Neural progenitor cell (in vitro differentiated cells): ENCODE measurements at regions not wholly inside any gene's neighbourhood (a gene's known extent, or its start where the extent isn't known, plus 50 kb on each side); places are given as distances from the start of the nearest gene placed in this dataset.

Experiments
- DNase-seq: peaks from one replicate; pipeline ENCODE4 v3.0.0-alpha.2; 2016; ENCODE audit warnings: low spot score
- H2AFZ ChIP-seq: fragments of 200-600 bp; sonication (generic); replicated peaks from 2 replicates; pipeline ENCODE4 v1.6.1; 2016; ENCODE audit warnings: antibody characterized with exemption
- H3F3A ChIP-seq: fragments of 200-600 bp; sonication (generic); 2 replicates; pipeline ENCODE4 v1.6.1; 2016; ENCODE audit warnings: antibody characterized with exemption, low read depth
- H3K27ac ChIP-seq: fragments of 200-600 bp; sonication (generic); 2 replicates; pipeline ENCODE4 v1.5.1; 2016; ENCODE audit warnings: mild to moderate bottlenecking
- H3K27me3 ChIP-seq: fragments of 200-600 bp; sonication (generic); 2 replicates; pipeline ENCODE4 v1.6.1; 2016; ENCODE audit warnings: mild to moderate bottlenecking, moderate library complexity
- H3K36me3 ChIP-seq: fragments of 200-600 bp; sonication (generic); 2 replicates; pipeline ENCODE4 v1.5.1; 2016
- H3K4me1 ChIP-seq: fragments of 200-600 bp; sonication (generic); 2 replicates; pipeline ENCODE4 v1.6.1; 2016; ENCODE audit warnings: mixed run types
- H3K4me2 ChIP-seq: fragments of 200-600 bp; sonication (generic); 2 replicates; pipeline ENCODE4 v1.6.1; 2016
- H3K4me3 ChIP-seq: fragments of 200-600 bp; sonication (generic); 2 replicates; pipeline ENCODE4 v1.5.1; 2016
- H3K79me2 ChIP-seq: fragments of 200-600 bp; sonication (generic); 2 replicates; pipeline ENCODE4 v1.6.1; 2016; ENCODE audit warnings: low read depth
- H3K9ac ChIP-seq: fragments of 200-600 bp; sonication (generic); 2 replicates; pipeline ENCODE4 v1.6.1; 2016
- H3K9me3 ChIP-seq: fragments of 200-600 bp; sonication (generic); 2 replicates; pipeline ENCODE4 v1.5.1; 2016; ENCODE audit warnings: low read depth
- H4K20me1 ChIP-seq: fragments of 200-600 bp; sonication (generic); 2 replicates; pipeline ENCODE4 v1.6.1; 2016; ENCODE audit warnings: low read depth
- H3K27ac Mint-ChIP-seq: 3 replicates; pipeline ENCODE4 v1.8.0; 2021; ENCODE audit warnings: mixed read lengths
- H3K27me3 Mint-ChIP-seq: 2 replicates; pipeline ENCODE4 v1.8.0; 2022; ENCODE audit warnings: low read depth, mild to moderate bottlenecking, inconsistent platforms, moderate library complexity, mixed read lengths; ENCODE audit not compliant: insufficient read depth
- H3K36me3 Mint-ChIP-seq: 3 replicates; pipeline ENCODE4 v1.8.0; 2021; ENCODE audit warnings: mixed read lengths
- H3K4me1 Mint-ChIP-seq: 3 replicates; pipeline ENCODE4 v1.8.0; 2021; ENCODE audit warnings: mixed read lengths
- H3K4me3 Mint-ChIP-seq: 3 replicates; pipeline ENCODE4 v1.8.0; 2021; ENCODE audit warnings: mild to moderate bottlenecking, moderate library complexity, mixed read lengths
- H3K9me3 Mint-ChIP-seq: 3 replicates; pipeline ENCODE4 v1.8.0; 2020; ENCODE audit warnings: mixed read lengths
- CTCF ChIP-seq: fragments of 200-600 bp; sonication (generic); IDR thresholded peaks from 2 replicates; pipeline ENCODE4 v1.5.1; 2017; ENCODE audit warnings: antibody characterized with exemption, mild to moderate bottlenecking
- EZH2 ChIP-seq: fragments of 200-600 bp; sonication (generic); IDR thresholded peaks from 2 replicates; pipeline ENCODE4 v1.6.1; 2017; ENCODE audit warnings: antibody characterized with exemption, mild to moderate bottlenecking, moderate library complexity
- EZH2phosphoT487 ChIP-seq: fragments of 200-600 bp; sonication (generic); IDR thresholded peaks from 2 replicates; pipeline ENCODE4 v1.6.1; 2017; ENCODE audit warnings: antibody characterized with exemption

GRCh38 chr2:19733951-19734425, 167.8 kb downstream of the TTC32 start:
- TF ChIP-seq CTCF (no peak), EZH2phosphoT487 (no peak), EZH2 (no peak)
- peaks cover 33% of the 10 kb centered on the region for H3K4me1 Mint-ChIP-seq
- H3K4me3 ChIP-seq = no peak overlapping the region
- H3K9me3 ChIP-seq = no peaks in the 10 kb centered on the region
- no peaks in the 10 kb centered on the region for H4K20me1 ChIP-seq
- no peak overlapping the region for H3K4me3 Mint-ChIP-seq
- H3K36me3 Mint-ChIP-seq = no peaks in the 10 kb centered on the region
- peak overlapping the region; percentile 33 for H3K27ac Mint-ChIP-seq
- H3K9me3 Mint-ChIP-seq = no peaks in the 10 kb centered on the region
- H3K27ac ChIP-seq = no peak overlapping the region
- no peak overlapping the region for H3K4me2 ChIP-seq
- no peaks in the 10 kb centered on the region for H3F3A ChIP-seq
- H3K79me2 ChIP-seq = no peaks in the 10 kb centered on the region
- H3K36me3 ChIP-seq = no peaks in the 10 kb centered on the region
- no peak overlapping the region for H3K9ac ChIP-seq
- no peak for DNase-seq
- H2AFZ ChIP-seq = no peak overlapping the region
- H3K4me1 ChIP-seq = peaks cover 7% of the 10 kb centered on the region
- H3K27me3 Mint-ChIP-seq = peaks cover 6% of the 10 kb centered on the region
- H3K27me3 ChIP-seq = no peaks in the 10 kb centered on the region

- Histone ChIP-seq H3K27ac (no peak overlapping the region), H3F3A (no peaks in the 10 kb centered on the region), H4K20me1 (no peaks in the 10 kb centered on the region), H3K36me3 (no peaks in the 10 kb centered on the region), H3K9me3 (no peaks in the 10 kb centered on the region), H3K79me2 (no peaks in the 10 kb centered on the region), H2AFZ (no peak overlapping the region), H3K4me3 (no peak overlapping the region), H3K27me3 (no peaks in the 10 kb centered on the region), H3K4me2 (no peak overlapping the region), H3K4me1 (peaks cover 7% of the 10 kb centered on the region), H3K9ac (no peak overlapping the region)
- H3K4me3 Mint-ChIP-seq = no peak overlapping the region
- H3K4me1 Mint-ChIP-seq = peaks cover 29% of the 10 kb centered on the region
- TF ChIP-seq CTCF (no peak), EZH2 (no peak), EZH2phosphoT487 (no peak)
- peaks cover 6% of the 10 kb centered on the region for H3K27me3 Mint-ChIP-seq
- H3K27ac Mint-ChIP-seq = peak overlapping the region; percentile 33
- no peaks in the 10 kb centered on the region for H3K36me3 Mint-ChIP-seq
- DNase-seq = no peak
- H3K9me3 Mint-ChIP-seq = no peaks in the 10 kb centered on the region
These were observed 168.4 kb downstream of the TTC32 start for GRCh38 chr2:19733390-19733789.

- no peaks in the 10 kb centered on the region for H3F3A ChIP-seq
- H3K9me3 ChIP-seq = no peaks in the 10 kb centered on the region
- no peak overlapping the region for H3K9ac ChIP-seq
- peaks cover 7% of the 10 kb centered on the region for H3K4me1 ChIP-seq
- Mint-ChIP-seq H3K9me3 (no peaks in the 10 kb centered on the region), H3K4me3 (no peak overlapping the region), H3K27ac (no peak overlapping the region), H3K36me3 (no peaks in the 10 kb centered on the region), H3K4me1 (peaks cover 24% of the 10 kb centered on the region), H3K27me3 (peaks cover 6% of the 10 kb centered on the region)
- H3K4me2 ChIP-seq = no peak overlapping the region
- H3K27ac ChIP-seq = no peak overlapping the region
- DNase-seq = no peak
- no peaks in the 10 kb centered on the region for H3K27me3 ChIP-seq
- H2AFZ ChIP-seq = no peak overlapping the region
- no peak overlapping the region for H3K4me3 ChIP-seq
- TF ChIP-seq EZH2phosphoT487 = no peak
- TF ChIP-seq CTCF = no peak
- TF ChIP-seq EZH2 = no peak
- no peaks in the 10 kb centered on the region for H4K20me1 ChIP-seq
- H3K36me3 ChIP-seq = no peaks in the 10 kb centered on the region
- H3K79me2 ChIP-seq = no peaks in the 10 kb centered on the region
These were observed 169.5 kb downstream of the TTC32 start for GRCh38 chr2:19732255-19732654.
